Bronchial epithelial cell (primary cell): ENCODE measurements at regions not wholly inside any gene's neighbourhood (a gene's known extent, or its start where the extent isn't known, plus 50 kb on each side); places are given as distances from the start of the nearest gene placed in this dataset.

ENCODE experiments used
- DNase-seq: peaks from one replicate; pipeline ENCODE4 v3.0.0-alpha.2; 2010; ENCODE audit warnings: low read depth
- FAIRE-seq: peaks from 2 replicates; lab custom pipeline; 2011; peaks lifted over from hg19 to GRCh38; lab: Jason Lieb, UNC
- H3K27me3 ChIP-seq: 2 replicates; pipeline ENCODE4 v1.5.1; 2011; ENCODE audit warnings: low read length; ENCODE audit not compliant: control insufficient read depth, insufficient read depth
- H3K36me3 ChIP-seq: 2 replicates; pipeline ENCODE4 v1.5.1; 2011; ENCODE audit warnings: low read length; ENCODE audit not compliant: control insufficient read depth, insufficient read depth
- H3K4me3 ChIP-seq: 2 replicates; pipeline ENCODE4 v1.5.1; 2011; ENCODE audit warnings: mild to moderate bottlenecking, low read depth, low read length, control low read depth
- TF ChIP-seq, protein P1 (sequence below): IDR thresholded peaks from 2 replicates; pipeline ENCODE4 v1.5.1; 2011; ENCODE audit warnings: mild to moderate bottlenecking, moderate library complexity, low read length, control low read depth, inconsistent platforms; ENCODE audit not compliant: insufficient read depth, severe bottlenecking

DNA sequence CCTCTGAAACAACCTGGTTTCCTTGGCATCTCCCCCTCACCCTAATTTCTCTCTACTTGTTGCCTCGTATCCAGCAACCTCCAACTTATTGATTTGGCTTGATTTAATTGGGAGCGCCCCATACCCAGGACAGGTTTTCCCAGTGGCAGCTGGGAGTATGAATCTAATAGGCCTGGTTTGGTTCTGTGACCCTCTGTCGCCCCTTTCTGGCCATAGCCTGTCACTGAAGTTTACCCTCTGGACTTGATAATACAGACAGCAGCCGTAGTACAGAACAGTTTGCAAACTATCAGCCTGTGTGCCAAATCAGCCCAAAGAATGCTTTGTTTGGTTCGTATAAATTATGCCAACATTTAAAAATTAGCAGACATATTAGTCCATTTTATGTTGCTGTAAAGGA lies 525.1 kb upstream of the GOLIM4 start:
- TF ChIP-seq, protein P1, sequence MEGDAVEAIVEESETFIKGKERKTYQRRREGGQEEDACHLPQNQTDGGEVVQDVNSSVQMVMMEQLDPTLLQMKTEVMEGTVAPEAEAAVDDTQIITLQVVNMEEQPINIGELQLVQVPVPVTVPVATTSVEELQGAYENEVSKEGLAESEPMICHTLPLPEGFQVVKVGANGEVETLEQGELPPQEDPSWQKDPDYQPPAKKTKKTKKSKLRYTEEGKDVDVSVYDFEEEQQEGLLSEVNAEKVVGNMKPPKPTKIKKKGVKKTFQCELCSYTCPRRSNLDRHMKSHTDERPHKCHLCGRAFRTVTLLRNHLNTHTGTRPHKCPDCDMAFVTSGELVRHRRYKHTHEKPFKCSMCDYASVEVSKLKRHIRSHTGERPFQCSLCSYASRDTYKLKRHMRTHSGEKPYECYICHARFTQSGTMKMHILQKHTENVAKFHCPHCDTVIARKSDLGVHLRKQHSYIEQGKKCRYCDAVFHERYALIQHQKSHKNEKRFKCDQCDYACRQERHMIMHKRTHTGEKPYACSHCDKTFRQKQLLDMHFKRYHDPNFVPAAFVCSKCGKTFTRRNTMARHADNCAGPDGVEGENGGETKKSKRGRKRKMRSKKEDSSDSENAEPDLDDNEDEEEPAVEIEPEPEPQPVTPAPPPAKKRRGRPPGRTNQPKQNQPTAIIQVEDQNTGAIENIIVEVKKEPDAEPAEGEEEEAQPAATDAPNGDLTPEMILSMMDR: peak; percentile 47
- H3K27me3 ChIP-seq: no peaks in the 10 kb centered on the region
- DNase-seq (peak; percentile 30), FAIRE-seq (no peak)
- H3K36me3 ChIP-seq: no peaks in the 10 kb centered on the region
- no peak overlapping the region for H3K4me3 ChIP-seq

DNA sequence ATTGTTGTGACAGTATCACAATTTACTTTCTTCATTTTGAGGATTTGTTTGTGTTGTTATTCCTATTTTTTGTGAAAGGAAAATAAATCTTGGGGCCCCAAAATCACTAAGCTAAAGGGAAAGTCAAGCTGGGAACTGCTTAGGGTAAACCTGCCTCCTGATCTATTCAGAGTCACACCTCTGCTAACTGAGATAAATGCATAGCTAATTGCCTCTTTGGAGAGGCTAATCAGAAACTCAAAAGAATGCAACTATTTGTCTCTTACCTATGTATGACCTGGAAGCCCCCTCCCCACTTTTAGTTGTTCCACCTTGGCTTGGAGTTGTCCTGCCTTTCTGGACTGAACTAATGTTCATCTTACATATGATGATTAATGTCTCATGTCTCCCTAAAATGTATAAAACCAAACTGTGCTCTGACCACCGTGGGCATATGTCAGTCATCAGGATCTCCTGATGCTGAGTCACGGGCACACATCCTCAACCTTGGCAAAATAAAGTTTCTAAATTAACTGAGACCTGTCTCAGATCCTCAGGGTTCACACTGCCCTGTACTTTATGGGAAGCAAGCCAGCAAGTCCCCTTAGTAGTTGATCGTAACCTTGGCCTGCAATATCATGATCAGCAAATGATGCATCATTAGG lies 523.2 kb upstream of the GOLIM4 start:
- no peak for FAIRE-seq

GRCh38 chr3:168617658-168618057 lies 521.9 kb upstream of the GOLIM4 start:
- no peak overlapping the region for H3K4me3 ChIP-seq
- no peaks in the 10 kb centered on the region for H3K36me3 ChIP-seq
- no peaks in the 10 kb centered on the region for H3K27me3 ChIP-seq
- no peak for FAIRE-seq
- TF ChIP-seq, protein P1: no peak
- no peak for DNase-seq

More for the DNA sequence above, 523.2 kb upstream of the GOLIM4 start:
- DNase-seq: no peak
- H3K4me3 ChIP-seq: no peak overlapping the region
- TF ChIP-seq, protein P1: no peak
- no peaks in the 10 kb centered on the region for H3K36me3 ChIP-seq
- H3K27me3 ChIP-seq: no peaks in the 10 kb centered on the region

DNA sequence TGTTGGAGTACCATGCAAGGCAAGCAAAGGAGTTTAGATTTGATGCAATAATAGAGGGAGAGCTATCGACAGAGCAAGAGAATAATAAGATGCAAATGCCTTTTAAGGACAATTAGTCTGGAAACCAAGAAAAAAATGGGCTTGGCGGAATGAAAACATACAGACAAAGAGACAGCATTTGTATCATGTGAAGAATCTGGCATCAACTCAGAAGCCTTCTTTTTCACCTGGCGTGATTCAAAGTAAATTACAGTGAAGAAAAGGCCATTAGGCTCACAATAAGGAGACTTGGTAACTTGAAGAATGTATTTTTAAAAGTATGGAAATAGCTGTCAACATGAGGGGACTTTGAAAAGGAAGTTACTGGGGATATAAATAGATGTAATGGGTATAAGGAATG lies 521.2 kb upstream of the GOLIM4 start:
- H3K4me3 ChIP-seq: no peak overlapping the region
- DNase-seq (no peak), FAIRE-seq (no peak)
- TF ChIP-seq, protein P1: no peak
- no peaks in the 10 kb centered on the region for H3K27me3 ChIP-seq
- no peaks in the 10 kb centered on the region for H3K36me3 ChIP-seq

GRCh38 chr3:168615493-168616020 lies 519.8 kb upstream of the GOLIM4 start:
- no peaks in the 10 kb centered on the region for H3K27me3 ChIP-seq
- DNase-seq (no peak), FAIRE-seq (no peak)
- no peak overlapping the region for H3K4me3 ChIP-seq
- TF ChIP-seq, protein P1: no peak
- H3K36me3 ChIP-seq: no peaks in the 10 kb centered on the region

- no peaks in the 10 kb centered on the region for H3K36me3 ChIP-seq
- no peaks in the 10 kb centered on the region for H3K27me3 ChIP-seq
- no peak for DNase-seq
- TF ChIP-seq, protein P1: no peak
- H3K4me3 ChIP-seq: no peak overlapping the region
- no peak for FAIRE-seq
Measured at GRCh38 chr3:168613151-168613550, 517.4 kb upstream of the GOLIM4 start.
